Neuronal stem cell (in vitro differentiated cells): ENCODE measurements at regions not wholly inside any gene's neighbourhood (a gene's known extent, or its start where the extent isn't known, plus 50 kb on each side); places are given as distances from the start of the nearest gene placed in this dataset.

Source experiments
- DNase-seq: peaks from one replicate; pipeline ENCODE4 v3.0.0-alpha.2; 2013; ENCODE audit warnings: low spot score
- H2AFZ ChIP-seq: one replicate; pipeline ENCODE4 v1.6.1; 2013; ENCODE audit warnings: mild to moderate bottlenecking, low read length, inconsistent platforms
- H2AK5ac ChIP-seq: 2 replicates; pipeline ENCODE4 v1.6.1; 2013; ENCODE audit warnings: low read depth, mild to moderate bottlenecking, inconsistent platforms, low read length, moderate library complexity, mixed read lengths
- H2BK120ac ChIP-seq: 2 replicates; pipeline ENCODE4 v1.6.1; 2013; ENCODE audit warnings: low read depth, mild to moderate bottlenecking, inconsistent platforms, low read length, moderate library complexity, mixed read lengths
- H2BK12ac ChIP-seq: one replicate; pipeline ENCODE4 v1.6.1; 2013; ENCODE audit warnings: low read length, inconsistent platforms
- H2BK15ac ChIP-seq: 2 replicates; pipeline ENCODE4 v1.6.1; 2013; ENCODE audit warnings: mild to moderate bottlenecking, low read length, inconsistent platforms, mixed read lengths
- H2BK5ac ChIP-seq: one replicate; pipeline ENCODE4 v1.6.1; 2013; ENCODE audit warnings: inconsistent platforms, mild to moderate bottlenecking, low read length, moderate library complexity
- H3K14ac ChIP-seq: one replicate; pipeline ENCODE4 v1.6.1; 2013; ENCODE audit warnings: low read length, inconsistent platforms
- H3K18ac ChIP-seq: 2 replicates; pipeline ENCODE4 v1.6.1; 2013; ENCODE audit warnings: low read length, inconsistent platforms
- H3K23ac ChIP-seq: 2 replicates; pipeline ENCODE4 v1.6.1; 2013; ENCODE audit warnings: low read depth, mild to moderate bottlenecking, mixed read lengths, low read length, inconsistent platforms; ENCODE audit not compliant: poor library complexity
- H3K27ac ChIP-seq: replicated peaks from 3 replicates; pipeline ENCODE4 v1.5.1; 2013; ENCODE audit warnings: low read length, inconsistent platforms
- H3K27me3 ChIP-seq, 3 experiments: 2 replicates each; pipeline ENCODE4 v1.6.1; 2013; ENCODE audit warnings: low read length in 3 of 3, mild to moderate bottlenecking in 2 of 3, inconsistent platforms in 1 of 3, low read depth in 1 of 3, mixed read lengths in 1 of 3, moderate library complexity in 1 of 3; ENCODE audit not compliant: control insufficient read depth in 3 of 3, insufficient read depth in 3 of 3
- H3K36me3 ChIP-seq, 2 donors: replicated peaks in 1 of 2; 2 replicates each; pipeline ENCODE4 v1.6.1; 2013; ENCODE audit warnings: low read length in 2 of 2; ENCODE audit not compliant: control insufficient read depth in 2 of 2, insufficient read depth in 2 of 2
- H3K4ac ChIP-seq: 2 replicates; pipeline ENCODE4 v1.6.1; 2013; ENCODE audit warnings: inconsistent platforms, mild to moderate bottlenecking, low read length, moderate library complexity
- H3K4me1 ChIP-seq, 2 donors: 1 replicate in 1 of 2; 2 replicates in 1 of 2; pipeline ENCODE4 v1.6.1; 2013; ENCODE audit warnings: low read length in 2 of 2, low read depth in 1 of 2; ENCODE audit not compliant: control insufficient read depth in 2 of 2, insufficient read depth in 1 of 2
- H3K4me2 ChIP-seq: one replicate; pipeline ENCODE4 v1.6.1; 2013; ENCODE audit warnings: mild to moderate bottlenecking, low read length, inconsistent platforms; ENCODE audit not compliant: insufficient read depth, poor library complexity, severe bottlenecking
- H3K4me3 ChIP-seq, 2 donors: 2 replicates each; pipeline ENCODE4 v1.5.1; 2013; ENCODE audit warnings: low read length in 2 of 2, mild to moderate bottlenecking in 2 of 2, inconsistent platforms in 1 of 2, moderate library complexity in 1 of 2
- H3K79me1 ChIP-seq: one replicate; pipeline ENCODE4 v1.6.1; 2013; ENCODE audit warnings: low read depth, mild to moderate bottlenecking, inconsistent platforms, low read length, moderate library complexity
- H3K9ac ChIP-seq: one replicate; pipeline ENCODE4 v1.6.1; 2013; ENCODE audit warnings: mild to moderate bottlenecking, low read depth, low read length, inconsistent platforms; ENCODE audit not compliant: poor library complexity
- H3K9me3 ChIP-seq, 2 donors: replicated peaks in 1 of 2; 2 replicates each; pipeline versions ENCODE3 to v1.6.1; 2013; ENCODE audit warnings: low read length in 2 of 2, mild to moderate bottlenecking in 2 of 2, inconsistent platforms in 1 of 2, low read depth in 1 of 2, mixed read lengths in 1 of 2, moderate library complexity in 1 of 2; ENCODE audit not compliant: control insufficient read depth in 2 of 2, insufficient read depth in 1 of 2
- H4K8ac ChIP-seq: one replicate; pipeline ENCODE4 v1.6.1; 2013; ENCODE audit warnings: low read depth, mild to moderate bottlenecking, inconsistent platforms, low read length, moderate library complexity
- H4K91ac ChIP-seq: one replicate; pipeline ENCODE4 v1.6.1; 2013; ENCODE audit warnings: low read length, low read depth, mild to moderate bottlenecking, inconsistent platforms; ENCODE audit not compliant: poor library complexity
- WGBS, 2 donors: extraction: QIAGEN DNeasy Blood & Tissue Kit; methylation state at CpG; one replicate each; pipeline ENCODE4 v1.1.7; 2013; ENCODE audit warnings: missing lambda C conversion rate in 2 of 2, mixed read lengths in 1 of 2; ENCODE audit not compliant: insufficient read length in 2 of 2, insufficient replicate concordance in 1 of 2; ENCODE audit errors: extremely low coverage in 2 of 2; 5-methylcytosine and 5-hydroxymethylcytosine counted together

DNA sequence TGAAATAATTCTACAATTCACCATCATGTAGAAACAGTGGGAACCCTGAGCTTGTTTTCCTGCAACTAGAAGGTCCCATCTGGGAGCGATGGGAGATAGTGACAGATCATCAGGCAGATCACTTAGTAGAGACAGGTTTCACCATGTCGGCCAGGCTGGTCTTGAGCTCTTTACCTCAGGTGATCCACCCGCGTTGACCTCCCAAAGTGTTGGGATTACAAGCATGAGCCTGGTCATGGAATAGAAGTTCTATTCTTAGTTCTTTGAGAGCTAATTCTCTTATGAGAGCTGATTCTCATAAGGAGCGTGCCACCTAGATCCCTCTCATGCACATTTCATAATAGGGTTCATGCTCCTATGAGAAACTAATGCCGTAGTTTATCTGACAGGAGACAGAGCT, 778.0 kb upstream of the AUTS2 start:
- Histone ChIP-seq H2BK5ac (no peak overlapping the region), H3K36me3 (no peaks in the 10 kb centered on the region), H2BK12ac (no peak overlapping the region), H4K8ac (no peak overlapping the region), H3K14ac (no peak overlapping the region), H3K4me2 (no peak overlapping the region), H2AK5ac (no peak overlapping the region), H2BK15ac (no peak overlapping the region), H3K23ac (no peak overlapping the region), H3K9me3 (peaks cover 0 to 8% of the 10 kb centered on the region in 2 donors), H3K79me1 (no peaks in the 10 kb centered on the region), H3K9ac (no peak overlapping the region), H3K4me3 (no peak overlapping the region), H3K18ac (no peak overlapping the region), H3K4me1 (no peaks in the 10 kb centered on the region), H4K91ac (no peak overlapping the region), H2BK120ac (no peak overlapping the region), H3K4ac (no peak overlapping the region), H3K27ac (no peak overlapping the region), H3K27me3 (no peaks in the 10 kb centered on the region), H2AFZ (no peak overlapping the region)
- no peak for DNase-seq
- no CpG with 5 or more reads among the region's 6 CpGs for WGBS, 2 donors

DNA sequence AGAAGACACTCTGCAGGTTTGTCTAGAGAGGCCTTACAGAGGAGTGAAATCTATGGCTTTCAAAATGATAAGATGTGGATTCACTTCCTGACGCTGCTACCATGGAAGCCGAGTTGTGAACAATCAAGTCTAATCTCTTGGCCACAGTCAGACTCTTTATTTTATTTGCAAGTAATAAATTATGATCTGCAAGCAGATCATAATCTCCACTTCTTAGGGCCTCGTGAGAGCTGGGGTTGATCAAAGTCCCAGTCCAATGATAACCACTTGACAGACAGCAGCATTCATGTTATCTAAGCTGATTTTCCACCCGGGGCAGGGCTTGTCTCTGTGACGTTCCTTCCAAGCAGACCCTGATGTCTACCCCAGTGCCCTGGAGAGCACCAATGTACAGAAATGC, 776.4 kb upstream of the AUTS2 start:
- Histone ChIP-seq H3K4me1 (no peaks in the 10 kb centered on the region), H3K4me2 (no peak overlapping the region), H3K79me1 (no peaks in the 10 kb centered on the region), H2BK120ac (no peak overlapping the region), H3K9ac (no peak overlapping the region), H3K36me3 (no peaks in the 10 kb centered on the region), H3K4me3 (no peak overlapping the region), H4K91ac (no peak overlapping the region), H3K4ac (no peak overlapping the region), H3K27ac (no peak overlapping the region), H2AFZ (no peak overlapping the region), H2AK5ac (no peak overlapping the region), H3K23ac (no peak overlapping the region), H2BK5ac (no peak overlapping the region), H3K14ac (no peak overlapping the region), H4K8ac (no peak overlapping the region), H2BK12ac (no peak overlapping the region), H2BK15ac (no peak overlapping the region), H3K9me3 (peaks cover 0 to 8% of the 10 kb centered on the region in 2 donors), H3K18ac (no peak overlapping the region), H3K27me3 (no peaks in the 10 kb centered on the region)
- WGBS, 2 donors, result no CpG with 5 or more reads among the region's 5 CpGs
- DNase-seq, result no peak

GRCh38 chr7:68823996-68824780, 774.1 kb upstream of the AUTS2 start:
- no peak overlapping the region for H2BK5ac ChIP-seq
- H2AFZ ChIP-seq, result no peak overlapping the region
- no peak overlapping the region for H3K14ac ChIP-seq
- no peak overlapping the region for H4K91ac ChIP-seq
- no peaks in the 10 kb centered on the region for H3K79me1 ChIP-seq
- H3K18ac ChIP-seq, result no peak overlapping the region
- no peak overlapping the region for H3K4ac ChIP-seq
- no peaks in the 10 kb centered on the region for H3K36me3 ChIP-seq
- no peaks in the 10 kb centered on the region for H3K4me1 ChIP-seq
- no peak overlapping the region for H2BK120ac ChIP-seq
- no peak overlapping the region for H3K23ac ChIP-seq
- no peak overlapping the region for H4K8ac ChIP-seq
- H3K4me2 ChIP-seq, result no peak overlapping the region
- no CpG with 5 or more reads among the region's 5 CpGs for WGBS, 2 donors
- DNase-seq, result no peak
- H2AK5ac ChIP-seq, result no peak overlapping the region
- H2BK15ac ChIP-seq, result no peak overlapping the region
- H3K27me3 ChIP-seq, result no peaks in the 10 kb centered on the region
- H3K9me3 ChIP-seq, result peaks cover 0 to 6% of the 10 kb centered on the region in 2 donors
- H3K27ac ChIP-seq, result no peak overlapping the region
- H3K4me3 ChIP-seq, result no peak overlapping the region
- no peak overlapping the region for H3K9ac ChIP-seq
- no peak overlapping the region for H2BK12ac ChIP-seq

DNA sequence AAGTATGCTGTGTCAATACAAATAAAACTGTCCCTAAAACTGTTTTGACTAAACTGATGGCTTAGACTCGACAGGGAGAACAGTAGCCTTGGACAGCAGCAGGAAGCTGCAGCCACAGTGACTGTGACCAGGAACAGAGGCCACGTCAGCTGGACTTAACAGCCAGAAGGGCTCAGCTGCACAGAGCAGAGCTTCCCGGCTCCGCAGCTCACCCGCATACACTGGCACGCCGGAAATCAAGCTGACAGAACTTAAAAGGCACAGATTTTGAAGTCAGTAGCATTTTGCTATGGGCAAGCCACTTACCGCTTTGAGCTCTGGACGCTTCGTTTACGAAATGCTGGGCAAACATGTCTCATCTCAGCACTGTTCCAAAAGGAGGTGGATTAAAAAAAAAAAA, 769.7 kb upstream of the AUTS2 start:
- Histone ChIP-seq H3K36me3 (no peaks in the 10 kb centered on the region), H3K23ac (no peak overlapping the region), H2BK5ac (no peak overlapping the region), H3K4me2 (no peak overlapping the region), H3K27me3 (no peaks in the 10 kb centered on the region), H2BK15ac (no peak overlapping the region), H3K79me1 (no peaks in the 10 kb centered on the region), H3K9me3 (peaks cover 0 to 8% of the 10 kb centered on the region in 2 donors), H4K91ac (no peak overlapping the region), H2BK120ac (no peak overlapping the region), H3K9ac (no peak overlapping the region), H3K4me1 (no peaks in the 10 kb centered on the region), H3K14ac (no peak overlapping the region), H3K4me3 (no peak overlapping the region), H3K27ac (no peak overlapping the region), H4K8ac (no peak overlapping the region), H2AFZ (no peak overlapping the region), H2AK5ac (no peak overlapping the region), H2BK12ac (no peak overlapping the region), H3K18ac (no peak overlapping the region), H3K4ac (no peak overlapping the region)
- no peak for DNase-seq
- WGBS, 2 donors, result no CpG with 5 or more reads among the region's 11 CpGs
